Endodermal cell (in vitro differentiated cells): ENCODE measurements at regions not wholly inside any gene's neighbourhood (a gene's known extent, or its start where the extent isn't known, plus 50 kb on each side); places are given as distances from the start of the nearest gene placed in this dataset.

Source experiments
- DNase-seq: peaks from one replicate; pipeline ENCODE4 v3.0.0-alpha.2; 2017
- H3K27ac ChIP-seq: 2 replicates; pipeline ENCODE4 v1.5.1; 2013; ENCODE audit warnings: mild to moderate bottlenecking, low read depth, low read length, moderate library complexity
- H3K27me3 ChIP-seq: 2 replicates; pipeline ENCODE4 v1.6.1; 2013; ENCODE audit warnings: mild to moderate bottlenecking, low read length, moderate library complexity; ENCODE audit not compliant: insufficient read depth, control insufficient read depth, poor library complexity, severe bottlenecking
- H3K36me3 ChIP-seq: 2 replicates; pipeline ENCODE4 v1.7.0; 2013; ENCODE audit warnings: mild to moderate bottlenecking, low read length, moderate library complexity; ENCODE audit not compliant: control insufficient read depth, insufficient read depth
- H3K4me1 ChIP-seq: one replicate; pipeline ENCODE4 v1.7.0; 2013; ENCODE audit warnings: low read length; ENCODE audit not compliant: control insufficient read depth, insufficient read depth
- H3K4me3 ChIP-seq: 2 replicates; pipeline ENCODE4 v1.5.1; 2013; ENCODE audit warnings: mild to moderate bottlenecking, low read length, moderate library complexity
- H3K9ac ChIP-seq: 2 replicates; pipeline ENCODE4 v1.6.1; 2013; ENCODE audit warnings: mild to moderate bottlenecking, low read length, moderate library complexity; ENCODE audit not compliant: poor library complexity, severe bottlenecking; ENCODE audit errors: extremely low read depth
- H3K9me3 ChIP-seq: 2 replicates; pipeline ENCODE4 v1.6.1; 2013; ENCODE audit warnings: mild to moderate bottlenecking, low read length, moderate library complexity; ENCODE audit not compliant: control insufficient read depth
- H3K27ac Mint-ChIP-seq: 2 replicates; pipeline ENCODE4 v1.8.0; 2020; ENCODE audit warnings: mixed read lengths
- H3K27me3 Mint-ChIP-seq: 2 replicates; pipeline ENCODE4 v1.8.0; 2021; ENCODE audit warnings: mild to moderate bottlenecking, mixed read lengths; ENCODE audit not compliant: insufficient read depth
- H3K36me3 Mint-ChIP-seq: 2 replicates; pipeline ENCODE4 v1.8.0; 2020; ENCODE audit warnings: low read depth, mixed read lengths
- H3K4me1 Mint-ChIP-seq: 2 replicates; pipeline ENCODE4 v1.8.0; 2020; ENCODE audit warnings: mixed read lengths
- H3K4me3 Mint-ChIP-seq: 2 replicates; pipeline ENCODE4 v1.8.0; 2020; ENCODE audit warnings: mild to moderate bottlenecking, moderate library complexity, mixed read lengths
- H3K9me3 Mint-ChIP-seq: 2 replicates; pipeline ENCODE4 v1.8.0; 2020; ENCODE audit warnings: mild to moderate bottlenecking, mixed read lengths
- WGBS, 2 experiments: methylation state at CpG; one replicate each; pipeline versions ENCODE4 v1.1.5 to v1.1.7; 2013; ENCODE audit warnings: missing lambda C conversion rate in 2 of 2, mixed read lengths in 1 of 2; ENCODE audit not compliant: insufficient coverage in 1 of 2, insufficient read length in 1 of 2; 5-methylcytosine and 5-hydroxymethylcytosine counted together
- TF ChIP-seq, protein P1 (sequence below): fragments of 200-600 bp; sonication (generic); conservative IDR thresholded peaks from 2 replicates; pipeline ENCODE4 v1.5.0; 2021; ENCODE audit warnings: antibody characterized with exemption, mild to moderate bottlenecking

DNA sequence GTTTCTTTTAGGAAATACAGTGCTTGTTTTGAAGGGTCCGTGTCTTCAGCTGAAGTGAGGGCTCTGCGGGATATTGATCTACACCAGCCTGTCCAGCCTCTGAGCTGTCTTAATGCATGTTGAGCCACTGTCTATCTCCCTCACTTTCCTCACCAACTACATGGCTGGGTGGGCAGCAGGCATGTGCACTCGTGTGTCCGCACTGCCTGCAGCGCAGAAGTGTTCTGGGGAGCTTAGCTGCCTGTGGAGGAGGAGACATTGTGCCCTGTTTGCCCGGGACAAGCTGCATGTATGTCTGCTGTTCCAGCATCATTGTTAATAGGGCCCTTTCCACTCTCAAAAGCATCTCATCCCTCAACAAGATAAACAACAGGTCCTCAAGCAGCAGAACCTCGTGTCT is 133.1 kb upstream of the EEPD1 start:
- H3K9me3 ChIP-seq = no peaks in the 10 kb centered on the region
- no peaks in the 10 kb centered on the region for H3K4me1 Mint-ChIP-seq
- no peaks in the 10 kb centered on the region for H3K9me3 Mint-ChIP-seq
- no peak overlapping the region for H3K27ac ChIP-seq
- 90 to 96% methylated on average over 2 to 7 of the region's 7 CpGs for WGBS, 2 experiments
- H3K27me3 Mint-ChIP-seq = no peaks in the 10 kb centered on the region
- H3K4me1 ChIP-seq = no peaks in the 10 kb centered on the region
- H3K27ac Mint-ChIP-seq = no peak overlapping the region
- no peak overlapping the region for H3K4me3 ChIP-seq
- no peaks in the 10 kb centered on the region for H3K36me3 Mint-ChIP-seq
- H3K27me3 ChIP-seq = no peaks in the 10 kb centered on the region
- TF ChIP-seq, protein P1, sequence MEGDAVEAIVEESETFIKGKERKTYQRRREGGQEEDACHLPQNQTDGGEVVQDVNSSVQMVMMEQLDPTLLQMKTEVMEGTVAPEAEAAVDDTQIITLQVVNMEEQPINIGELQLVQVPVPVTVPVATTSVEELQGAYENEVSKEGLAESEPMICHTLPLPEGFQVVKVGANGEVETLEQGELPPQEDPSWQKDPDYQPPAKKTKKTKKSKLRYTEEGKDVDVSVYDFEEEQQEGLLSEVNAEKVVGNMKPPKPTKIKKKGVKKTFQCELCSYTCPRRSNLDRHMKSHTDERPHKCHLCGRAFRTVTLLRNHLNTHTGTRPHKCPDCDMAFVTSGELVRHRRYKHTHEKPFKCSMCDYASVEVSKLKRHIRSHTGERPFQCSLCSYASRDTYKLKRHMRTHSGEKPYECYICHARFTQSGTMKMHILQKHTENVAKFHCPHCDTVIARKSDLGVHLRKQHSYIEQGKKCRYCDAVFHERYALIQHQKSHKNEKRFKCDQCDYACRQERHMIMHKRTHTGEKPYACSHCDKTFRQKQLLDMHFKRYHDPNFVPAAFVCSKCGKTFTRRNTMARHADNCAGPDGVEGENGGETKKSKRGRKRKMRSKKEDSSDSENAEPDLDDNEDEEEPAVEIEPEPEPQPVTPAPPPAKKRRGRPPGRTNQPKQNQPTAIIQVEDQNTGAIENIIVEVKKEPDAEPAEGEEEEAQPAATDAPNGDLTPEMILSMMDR = no peak
- H3K4me3 Mint-ChIP-seq = no peak overlapping the region
- peak; percentile 25 for DNase-seq
- H3K36me3 ChIP-seq = no peaks in the 10 kb centered on the region
- H3K9ac ChIP-seq = no peak overlapping the region

GRCh38 chr7:36021367-36021766 is 131.7 kb upstream of the EEPD1 start:
- H3K4me1 ChIP-seq = no peaks in the 10 kb centered on the region
- H3K27ac ChIP-seq = no peak overlapping the region
- H3K36me3 ChIP-seq = no peaks in the 10 kb centered on the region
- DNase-seq = peak; percentile 81
- Mint-ChIP-seq H3K27ac (no peak overlapping the region), H3K36me3 (no peaks in the 10 kb centered on the region), H3K27me3 (no peaks in the 10 kb centered on the region), H3K9me3 (no peaks in the 10 kb centered on the region), H3K4me3 (no peak overlapping the region), H3K4me1 (no peaks in the 10 kb centered on the region)
- no peak overlapping the region for H3K9ac ChIP-seq
- no peaks in the 10 kb centered on the region for H3K9me3 ChIP-seq
- TF ChIP-seq, protein P1 = peak; percentile 81
- H3K4me3 ChIP-seq = no peak overlapping the region
- WGBS, 2 experiments = 52 to 70% methylated on average over 4 to 5 of the region's 5 CpGs
- no peaks in the 10 kb centered on the region for H3K27me3 ChIP-seq

- H3K36me3 Mint-ChIP-seq = no peaks in the 10 kb centered on the region
Measured at GRCh38 chr7:36021917-36022550, 131.0 kb upstream of the EEPD1 start.

More at GRCh38 chr7:36021917-36022550, 131.0 kb upstream of the EEPD1 start:
- Histone ChIP-seq H3K27me3 (no peaks in the 10 kb centered on the region), H3K27ac (no peak overlapping the region), H3K9me3 (no peaks in the 10 kb centered on the region), H3K9ac (no peak overlapping the region), H3K4me3 (no peak overlapping the region), H3K4me1 (no peaks in the 10 kb centered on the region), H3K36me3 (no peaks in the 10 kb centered on the region)
- peak; percentile 26 for DNase-seq
- Mint-ChIP-seq H3K9me3 (no peaks in the 10 kb centered on the region), H3K4me1 (no peaks in the 10 kb centered on the region), H3K27ac (no peak overlapping the region), H3K4me3 (no peak overlapping the region), H3K27me3 (no peaks in the 10 kb centered on the region)
- TF ChIP-seq, protein P1 = no peak
- WGBS, 2 experiments = 95 to 99% methylated on average over 8 to 11 of the region's 11 CpGs
